Astrocyte of the spinal cord (primary cell): ENCODE measurements at regions not wholly inside any gene's neighbourhood (a gene's known extent, or its start where the extent isn't known, plus 50 kb on each side); places are given as distances from the start of the nearest gene placed in this dataset.

ENCODE experiments used
- DNase-seq: peaks from one replicate; pipeline ENCODE4 v3.0.0; 2011; ENCODE audit warnings: low read depth, low spot score
- H3K4me3 ChIP-seq: 2 replicates; pipeline ENCODE4 v1.5.1; 2011; ENCODE audit warnings: low read depth, mild to moderate bottlenecking, low read length, moderate library complexity
- CTCF ChIP-seq: IDR thresholded peaks from 2 replicates; pipeline ENCODE4 v1.5.1; 2012; ENCODE audit warnings: low read depth, mild to moderate bottlenecking, low read length, inconsistent platforms
- in situ Hi-C: cut with HindIII; loops from 2 replicates; pipeline ENCODE4 v1.10.0; 2017; ENCODE audit warnings: low sequenced_read_pairs

GRCh38 chr10:27433976-27434375 is 70.1 kb upstream of the RAB18 start:
- H3K4me3 ChIP-seq = no peak overlapping the region
- TF ChIP-seq CTCF = no peak
- in situ Hi-C loops = no loop called here
- DNase-seq = no peak

DNA sequence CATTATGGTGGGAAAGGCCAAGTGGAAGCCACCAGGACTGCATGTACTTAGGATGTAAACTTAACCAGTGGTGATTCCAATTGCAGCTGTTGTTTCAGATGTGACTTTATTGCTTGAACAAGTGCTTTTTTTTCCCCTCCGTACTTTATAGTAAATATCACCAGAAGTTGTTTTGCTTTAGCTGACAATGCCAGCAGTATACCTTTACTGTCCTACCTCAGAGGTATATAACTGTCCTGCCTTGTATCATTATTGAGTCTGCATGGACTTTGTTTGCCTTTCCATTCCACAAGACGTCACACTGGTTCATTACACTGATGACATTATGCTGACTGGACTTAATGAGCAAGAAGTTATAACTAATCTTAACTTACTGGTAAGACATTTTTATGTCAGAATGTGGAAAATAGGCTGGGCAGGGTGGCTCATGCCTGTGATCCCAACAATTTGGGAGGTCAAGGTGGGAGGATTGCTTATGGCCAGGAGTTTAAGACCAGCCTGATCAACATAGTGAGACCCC is 77.1 kb upstream of the RAB18 start:
- no peak overlapping the region for H3K4me3 ChIP-seq
- in situ Hi-C loops = no loop called here
- DNase-seq = no peak
- no peak for TF ChIP-seq CTCF

DNA sequence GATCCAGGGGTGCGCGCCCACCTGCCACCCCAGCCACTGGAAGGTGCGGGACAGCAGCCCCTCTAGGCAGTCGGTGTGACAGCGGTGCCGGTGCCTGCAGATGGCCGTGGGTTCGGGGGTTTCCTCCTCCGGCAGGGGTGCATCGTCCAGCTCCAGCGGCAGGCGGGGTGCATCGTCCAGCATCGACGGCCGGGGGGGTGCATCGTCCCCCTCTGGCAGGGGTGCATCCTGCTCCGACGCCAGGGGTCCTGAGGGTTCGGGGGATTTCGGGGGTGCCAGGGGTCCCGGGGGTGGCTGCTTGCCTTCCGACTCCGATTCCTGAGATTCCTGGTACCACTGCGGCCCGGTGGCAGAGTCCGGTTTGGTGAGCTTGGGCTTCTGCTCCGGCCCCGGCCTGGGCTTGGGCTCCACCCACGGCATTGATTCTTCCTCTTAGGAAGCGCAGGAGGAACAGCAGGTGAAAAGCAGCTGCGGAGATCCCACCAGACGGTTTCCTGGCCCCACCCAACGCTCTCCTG is 90.2 kb upstream of the RAB18 start:
- in situ Hi-C loops = no loop called here
- DNase-seq = no peak
- no peak for TF ChIP-seq CTCF
- no peak overlapping the region for H3K4me3 ChIP-seq

DNA sequence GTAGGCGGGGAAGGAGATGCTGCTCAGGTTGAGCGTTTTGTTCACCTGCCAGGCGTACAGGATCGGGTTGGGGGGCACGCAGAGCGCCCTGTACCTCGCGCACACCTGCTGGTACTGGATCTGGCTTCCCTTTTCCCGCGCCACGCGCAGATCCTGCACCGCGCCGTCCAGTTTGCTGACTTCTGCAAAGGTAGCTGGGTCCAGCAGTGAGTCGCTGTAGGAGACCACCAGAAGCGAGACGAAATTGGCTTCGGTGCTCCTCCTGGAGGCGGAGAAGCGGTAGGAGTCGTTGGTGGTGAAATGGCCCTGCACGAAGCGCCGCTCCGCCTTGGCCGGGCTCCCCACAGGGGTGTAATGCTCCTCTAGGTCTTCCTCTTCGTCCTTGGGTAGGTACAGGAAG is 90.7 kb upstream of the RAB18 start:
- no peak overlapping the region for H3K4me3 ChIP-seq
- DNase-seq = no peak
- in situ Hi-C loops = no loop called here
- TF ChIP-seq CTCF = no peak

- no peak for DNase-seq
- H3K4me3 ChIP-seq = no peak overlapping the region
- in situ Hi-C loops = no loop called here
- TF ChIP-seq CTCF = no peak
These were observed 94.0 kb upstream of the RAB18 start for GRCh38 chr10:27410153-27410552.

GRCh38 chr10:27407271-27407670 is 96.8 kb upstream of the RAB18 start:
- no peak overlapping the region for H3K4me3 ChIP-seq
- no peak for DNase-seq
- no peak for TF ChIP-seq CTCF
- in situ Hi-C loops = no loop called here

DNA sequence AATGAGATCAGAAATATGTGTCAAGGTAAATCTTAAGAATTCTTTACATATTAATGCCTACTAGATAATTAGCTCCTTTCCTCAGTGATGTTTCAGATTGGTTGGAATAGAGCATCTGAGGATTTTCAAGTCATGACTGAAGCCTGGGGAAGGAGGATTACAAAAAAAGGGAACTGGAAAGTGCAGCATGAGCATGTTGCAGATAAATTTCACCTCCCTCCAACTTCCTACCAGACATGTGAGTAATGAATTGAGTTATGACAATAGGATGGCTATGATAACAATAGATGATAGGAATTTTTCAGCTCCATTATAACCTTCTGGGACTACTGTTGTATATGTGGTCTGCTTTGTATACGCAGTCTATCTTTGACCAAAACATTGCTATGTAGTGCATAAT is 104.2 kb upstream of the RAB18 start:
- in situ Hi-C loops = no loop called here

More for the DNA sequence above, 104.2 kb upstream of the RAB18 start:
- no peak overlapping the region for H3K4me3 ChIP-seq
- no peak for TF ChIP-seq CTCF
- no peak for DNase-seq
